Upper lobe of right lung (tissue), 1 donor: ENCODE measurements at regions not wholly inside any gene's neighbourhood (a gene's known extent, or its start where the extent isn't known, plus 50 kb on each side); places are given as distances from the start of the nearest gene placed in this dataset.

ENCODE experiments used
- ATAC-seq: fragments of 200-7000 bp; cut with Tn5 transposase; one replicate; pipeline ENCODE4 v1.9.1; 2020; ENCODE audit warnings: mild to moderate bottlenecking, moderate library complexity
- DNase-seq: peaks from one replicate; pipeline ENCODE4 v3.0.0-alpha.2; 2020
- H3K27ac ChIP-seq: fragments of 200-600 bp; one replicate; pipeline ENCODE4 v1.8.0; 2022
- H3K27me3 ChIP-seq: fragments of 200-600 bp; one replicate; pipeline ENCODE4 v1.8.0; 2022; ENCODE audit warnings: mild to moderate bottlenecking
- H3K36me3 ChIP-seq: fragments of 200-600 bp; one replicate; pipeline ENCODE4 v1.8.0; 2022
- H3K4me1 ChIP-seq: fragments of 200-600 bp; one replicate; pipeline ENCODE4 v1.8.0; 2022
- H3K4me3 ChIP-seq: fragments of 200-600 bp; one replicate; pipeline ENCODE4 v1.8.0; 2022; ENCODE audit warnings: mild to moderate bottlenecking
- H3K9me3 ChIP-seq: fragments of 200-600 bp; one replicate; pipeline ENCODE4 v1.8.0; 2022
- CTCF ChIP-seq: fragments of 200-600 bp; IDR thresholded peaks from one replicate; pipeline ENCODE4 v1.8.0; 2022; ENCODE audit warnings: antibody characterized with exemption
- intact Hi-C: fragments of 100-400 bp; cut with DNase I; formaldehyde crosslinking; loops from one replicate; pipeline ENCODE4 v1.11.0; 2022
- donor health status: DM: no; HTN: yes; CAD: no; lungs with severe emphysema.

DNA sequence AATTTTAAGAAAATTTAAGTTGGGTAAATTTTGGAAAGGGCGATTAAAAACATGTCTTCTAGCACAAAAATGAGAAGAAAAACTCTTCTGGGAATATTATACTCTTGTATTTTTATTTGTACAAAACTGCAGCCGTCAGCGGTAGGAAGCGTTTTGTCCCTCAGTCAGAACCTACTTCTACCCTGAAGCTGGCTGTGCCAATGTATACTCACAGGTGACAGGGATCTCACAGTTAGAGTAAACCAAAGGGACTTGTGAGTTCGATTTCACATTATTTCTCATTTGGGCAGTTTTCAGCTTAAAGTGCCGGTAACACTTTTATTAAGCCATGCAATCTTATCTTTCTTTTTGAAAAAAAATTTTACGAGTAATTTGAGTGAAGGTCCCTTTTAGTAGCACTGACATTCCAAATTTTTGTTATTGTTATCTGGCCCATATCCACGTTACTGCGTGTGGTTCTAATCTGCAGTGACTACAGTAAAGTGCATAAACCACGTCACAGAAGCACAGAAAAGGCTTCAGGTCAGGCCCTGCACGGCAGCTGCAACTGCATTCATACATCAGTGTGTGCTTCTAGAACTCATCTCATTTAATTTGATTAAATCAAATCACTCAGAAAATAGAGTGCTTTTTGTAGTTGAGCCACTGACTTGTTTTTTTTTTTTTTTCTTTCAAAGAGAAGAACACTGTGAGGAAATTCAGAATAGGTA, 387.3 kb downstream of the LIG4 start:
- intact Hi-C loops = no loop called here
- DNase-seq (no peak), ATAC-seq (no peak)
- no peaks in the 10 kb centered on the region for H3K27me3 ChIP-seq
- H3K4me1 ChIP-seq = no peaks in the 10 kb centered on the region
- no peak overlapping the region for H3K27ac ChIP-seq
- no peaks in the 10 kb centered on the region for H3K36me3 ChIP-seq
- H3K9me3 ChIP-seq = no peaks in the 10 kb centered on the region
- H3K4me3 ChIP-seq = no peak overlapping the region
- no peak for TF ChIP-seq CTCF

- ATAC-seq = no peak
- Histone ChIP-seq H3K4me1 (no peaks in the 10 kb centered on the region), H3K27ac (no peak overlapping the region), H3K27me3 (no peaks in the 10 kb centered on the region), H3K4me3 (no peak overlapping the region), H3K36me3 (no peaks in the 10 kb centered on the region), H3K9me3 (no peaks in the 10 kb centered on the region)
- DNase-seq = no peak
- intact Hi-C loops = no loop called here
- no peak for TF ChIP-seq CTCF
Observed at GRCh38 chr13:107824635-107825034, 390.7 kb downstream of the LIG4 start.

- no peak for TF ChIP-seq CTCF
- H3K9me3 ChIP-seq = no peaks in the 10 kb centered on the region
- H3K27me3 ChIP-seq = no peaks in the 10 kb centered on the region
- no peaks in the 10 kb centered on the region for H3K4me1 ChIP-seq
- no peaks in the 10 kb centered on the region for H3K36me3 ChIP-seq
- intact Hi-C loops = no loop called here
- H3K27ac ChIP-seq = no peak overlapping the region
- no peak overlapping the region for H3K4me3 ChIP-seq
- no peak for DNase-seq
- ATAC-seq = no peak
Observed at GRCh38 chr13:107822006-107822405, 393.3 kb downstream of the LIG4 start.

DNA sequence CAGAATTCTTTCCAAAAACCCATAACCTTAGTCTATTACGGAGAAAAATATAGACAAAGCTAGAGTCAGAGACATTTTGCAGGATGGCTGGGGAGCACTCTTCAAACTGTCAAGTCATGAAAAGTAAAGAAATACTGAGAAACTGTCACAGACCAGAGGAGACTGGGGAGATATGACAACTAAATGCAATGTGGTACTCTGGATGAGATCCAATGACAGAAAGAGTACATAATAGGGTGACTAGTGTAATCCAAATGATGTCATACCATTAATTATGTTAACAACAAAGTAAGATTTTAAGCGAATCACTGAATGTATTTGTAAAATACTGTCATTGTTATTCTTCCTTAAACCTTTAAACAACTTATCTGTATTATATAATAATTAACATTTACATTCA, 393.8 kb downstream of the LIG4 start:
- ATAC-seq (no peak), DNase-seq (no peak)
- Histone ChIP-seq H3K4me1 (no peaks in the 10 kb centered on the region), H3K27me3 (no peaks in the 10 kb centered on the region), H3K27ac (no peak overlapping the region), H3K4me3 (no peak overlapping the region), H3K36me3 (no peaks in the 10 kb centered on the region), H3K9me3 (no peaks in the 10 kb centered on the region)
- intact Hi-C loops = no loop called here
- no peak for TF ChIP-seq CTCF

DNA sequence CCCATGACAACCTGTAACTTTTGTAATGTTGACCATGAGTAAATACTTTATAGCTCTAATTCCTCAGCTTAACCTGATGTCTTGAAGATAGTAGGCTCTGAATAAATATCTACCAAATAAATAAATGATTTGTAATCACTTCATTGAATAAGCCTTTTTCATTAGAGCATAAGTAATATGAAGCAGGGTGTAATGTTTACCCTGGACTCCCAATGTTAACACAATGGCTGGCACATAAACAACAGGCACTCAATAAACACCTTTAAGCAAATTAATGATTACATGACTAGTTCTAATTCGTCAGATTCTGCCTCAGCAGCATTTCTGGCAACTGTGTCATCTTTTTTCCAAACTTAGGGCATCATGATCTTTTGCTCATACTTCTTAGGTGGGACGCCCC, 396.3 kb downstream of the LIG4 start:
- Histone ChIP-seq H3K4me1 (no peaks in the 10 kb centered on the region), H3K9me3 (no peaks in the 10 kb centered on the region), H3K27me3 (no peaks in the 10 kb centered on the region), H3K4me3 (no peak overlapping the region), H3K36me3 (no peaks in the 10 kb centered on the region), H3K27ac (no peak overlapping the region)
- intact Hi-C loops = no loop called here
- DNase-seq (no peak), ATAC-seq (no peak)
- TF ChIP-seq CTCF = no peak
